Jurkat, Clone E6-1 (cell line): ENCODE measurements at regions not wholly inside any gene's neighbourhood (a gene's known extent, or its start where the extent isn't known, plus 50 kb on each side); places are given as distances from the start of the nearest gene placed in this dataset.
"Not testable (repeated sequence)": the region's sequence is repeated elsewhere in the genome, so short reads cannot be mapped to it uniquely, and the experiment has no call there.

ENCODE experiments used
- DNase-seq: peaks from one replicate; pipeline ENCODE4 v3.0.0-alpha.2; 2011; ENCODE audit warnings: low read depth, low spot score
- H3K4me3 ChIP-seq: 2 replicates; pipeline ENCODE4 v1.5.1; 2011; ENCODE audit warnings: mild to moderate bottlenecking, low read length, control low read depth, moderate library complexity

DNA sequence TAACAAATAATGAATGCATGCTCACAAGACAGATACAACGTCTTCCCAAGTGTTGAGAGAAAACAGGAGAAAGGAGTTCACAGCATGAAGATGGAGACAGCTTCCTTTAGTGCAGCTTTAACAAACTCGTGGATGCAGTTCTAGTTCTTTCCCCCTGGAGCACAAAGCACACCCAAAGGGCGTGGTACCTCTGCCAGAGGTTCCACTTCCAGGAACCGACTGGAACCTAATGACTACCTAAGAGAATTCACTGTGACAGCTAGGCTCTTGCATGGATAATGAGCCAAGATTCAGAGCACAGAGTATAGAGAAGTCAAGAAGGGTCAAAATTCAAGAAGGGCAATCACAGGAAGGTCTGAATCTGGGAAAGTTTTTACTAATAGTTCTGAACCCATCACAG is 673.2 kb downstream of the XPNPEP1 start:
- H3K4me3 ChIP-seq, result no peak overlapping the region
- no peak for DNase-seq

DNA sequence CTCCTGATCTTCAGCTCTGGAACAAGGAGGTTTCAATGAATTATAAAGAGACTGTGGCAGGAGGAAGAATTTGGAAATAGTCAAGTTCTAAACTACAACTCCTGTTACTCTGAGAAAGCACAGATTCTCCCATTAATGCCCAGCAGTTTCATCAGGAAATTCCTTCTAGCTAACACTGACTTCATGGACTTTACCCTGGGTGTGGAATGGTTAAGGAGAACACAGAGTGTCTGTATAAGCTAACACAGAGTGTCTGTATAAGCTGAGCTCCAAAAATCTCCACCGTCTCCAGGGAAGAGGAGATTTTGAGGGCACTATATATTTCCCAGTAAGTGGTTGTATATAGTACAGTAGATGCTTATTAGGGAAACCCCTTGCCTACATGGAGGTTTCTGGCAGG is 675.5 kb downstream of the XPNPEP1 start:
- no peak for DNase-seq
- H3K4me3 ChIP-seq, result no peak overlapping the region

DNA sequence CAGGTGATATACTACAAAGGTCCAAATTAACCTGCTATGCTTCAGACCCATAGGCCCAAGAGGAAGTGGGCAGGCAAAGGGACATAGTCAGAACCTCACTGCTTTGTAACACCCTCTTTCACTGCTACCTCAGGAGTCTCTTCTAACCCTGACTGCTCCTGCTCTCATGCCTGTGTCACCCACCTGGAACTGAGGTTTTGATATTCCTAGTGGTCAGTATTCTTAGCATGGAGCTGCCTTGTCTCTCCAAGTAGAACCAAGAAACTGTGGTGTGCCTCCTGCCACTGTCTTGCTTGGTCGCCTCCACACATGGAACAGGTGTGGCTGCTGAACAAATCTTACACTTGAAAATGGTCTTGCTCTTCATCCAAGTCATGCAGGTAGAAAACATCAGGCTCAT is 677.5 kb downstream of the XPNPEP1 start:
- no peak for DNase-seq
- no peak overlapping the region for H3K4me3 ChIP-seq

DNA sequence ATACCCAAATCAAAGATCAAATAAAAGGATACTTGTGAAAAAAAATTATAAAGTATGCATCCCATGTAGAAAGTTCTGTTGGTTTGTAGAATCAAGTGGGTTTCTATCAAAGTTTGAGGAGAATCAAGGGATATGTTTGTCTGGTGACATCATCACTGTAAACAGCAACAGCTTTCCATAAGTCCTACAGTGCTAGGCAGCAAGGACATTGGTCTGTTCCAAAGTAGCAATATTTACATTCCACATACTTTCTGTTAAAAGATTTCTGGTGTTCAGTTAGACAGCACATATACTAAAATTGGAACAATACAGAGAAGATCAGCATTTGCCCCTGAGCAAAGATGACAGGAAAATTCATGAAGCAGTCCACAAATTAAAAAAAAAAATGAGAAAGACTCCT is 683.9 kb downstream of the XPNPEP1 start:
- DNase-seq, result no peak
- no peak overlapping the region for H3K4me3 ChIP-seq

DNA sequence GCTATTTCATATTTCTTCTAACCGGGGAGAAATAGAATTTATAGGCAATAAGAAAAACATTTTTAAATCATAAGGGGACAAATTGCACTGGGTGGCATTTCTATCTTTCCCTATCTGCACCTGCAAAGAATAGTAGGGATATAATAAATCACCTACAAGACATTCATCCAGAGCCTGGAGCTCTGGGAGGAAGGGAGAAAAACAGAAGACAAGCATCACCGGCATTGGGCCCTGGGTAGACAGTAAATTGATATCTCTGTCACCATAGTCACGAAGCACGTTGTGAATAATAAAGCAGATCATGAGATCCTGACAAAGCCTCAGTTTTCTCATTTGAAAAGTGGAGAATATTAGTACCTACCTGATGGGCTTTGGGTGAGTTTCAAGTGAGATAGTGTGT is 685.6 kb downstream of the XPNPEP1 start:
- no peak for DNase-seq
- no peak overlapping the region for H3K4me3 ChIP-seq

DNA sequence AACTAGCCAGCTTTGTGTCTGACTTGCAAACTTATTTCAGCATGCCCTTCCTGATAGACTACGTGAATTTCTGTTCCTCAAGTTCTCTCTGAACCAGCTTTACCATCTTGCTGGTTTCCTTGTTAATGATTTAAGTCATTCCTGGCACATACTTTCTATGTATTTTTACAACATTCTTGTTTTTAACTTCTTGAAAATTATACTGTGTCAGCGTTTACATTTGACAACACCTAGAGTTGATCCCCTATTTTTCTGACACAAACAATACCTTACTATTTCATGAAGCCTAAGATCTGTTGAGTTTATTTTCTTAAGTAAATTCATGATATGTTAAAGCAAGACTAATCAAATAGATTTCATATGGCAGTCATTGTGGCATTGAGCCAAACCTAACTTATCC is 686.3 kb downstream of the XPNPEP1 start:
- no peak for DNase-seq
- H3K4me3 ChIP-seq, result no peak overlapping the region

DNA sequence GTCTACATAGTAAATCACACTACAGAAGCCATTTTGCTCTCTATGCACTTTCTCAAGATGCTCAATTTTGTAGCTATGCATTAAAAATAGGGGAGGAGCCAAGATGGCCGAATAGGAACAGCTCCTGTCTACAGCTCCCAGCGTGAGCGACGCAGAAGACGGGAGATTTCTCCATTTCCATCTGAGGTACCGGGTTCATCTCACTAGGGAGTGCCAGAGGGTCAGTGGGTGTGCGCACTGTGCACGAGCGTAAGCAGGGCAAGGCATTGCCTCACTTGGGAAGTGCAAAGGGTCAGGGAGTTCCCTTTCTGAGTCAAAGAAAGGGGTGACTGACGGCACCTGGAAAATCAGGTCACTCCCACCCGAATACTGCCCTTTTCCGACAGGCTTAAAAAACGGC is 699.8 kb downstream of the XPNPEP1 start:
- not testable (repeated sequence) for DNase-seq, H3K4me3 ChIP-seq

DNA sequence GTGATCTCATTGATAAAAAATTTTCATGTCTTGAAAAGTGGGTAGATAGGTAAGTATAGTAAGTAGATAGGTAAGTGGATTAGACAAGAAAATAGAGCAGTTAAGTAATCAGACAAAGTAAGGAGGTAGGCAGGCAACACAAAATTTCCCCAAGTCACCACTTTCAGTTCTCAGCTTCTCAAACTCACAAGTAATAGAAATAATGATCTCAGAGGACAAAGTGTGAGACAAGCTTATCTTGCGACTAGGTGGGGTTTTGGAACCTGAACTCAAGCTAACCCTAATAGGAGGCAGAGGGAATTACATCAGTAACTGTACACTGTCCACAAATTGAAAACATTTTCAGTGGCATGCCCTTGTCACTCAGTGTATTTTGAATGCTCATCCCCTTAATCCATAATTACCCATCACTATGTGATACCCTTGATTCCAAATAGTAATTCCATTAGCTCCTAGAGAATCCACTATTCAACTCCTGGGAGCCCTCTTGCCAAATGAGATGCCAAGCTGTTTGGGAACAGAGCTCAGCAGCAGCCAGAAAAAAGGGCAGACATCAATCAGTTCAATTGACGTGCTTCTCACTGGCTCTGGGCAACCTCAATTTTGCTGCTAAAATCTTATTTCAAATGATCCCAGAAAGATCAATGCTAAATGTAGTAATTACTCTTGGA is 703.2 kb downstream of the XPNPEP1 start:
- H3K4me3 ChIP-seq, result no peak overlapping the region
- no peak for DNase-seq

DNA sequence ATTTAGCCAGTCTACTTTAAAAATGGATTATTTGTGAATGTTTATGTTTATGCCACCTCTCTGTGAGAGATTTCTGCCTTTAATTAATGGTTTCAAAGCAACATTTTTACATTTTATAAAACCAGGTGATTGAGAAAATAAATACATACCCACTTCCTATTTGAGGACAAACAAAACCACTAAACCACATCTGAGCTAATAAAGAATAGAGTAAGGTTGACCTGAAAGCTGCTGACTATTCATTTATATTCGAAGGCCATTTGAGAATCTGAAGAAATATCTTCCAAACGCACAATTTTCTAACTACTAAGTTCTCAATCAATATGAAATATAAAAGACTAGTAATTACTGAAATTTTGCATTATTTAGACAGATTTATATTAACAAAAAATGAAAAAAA is 705.1 kb downstream of the XPNPEP1 start:
- no peak overlapping the region for H3K4me3 ChIP-seq
- DNase-seq, result no peak

DNA sequence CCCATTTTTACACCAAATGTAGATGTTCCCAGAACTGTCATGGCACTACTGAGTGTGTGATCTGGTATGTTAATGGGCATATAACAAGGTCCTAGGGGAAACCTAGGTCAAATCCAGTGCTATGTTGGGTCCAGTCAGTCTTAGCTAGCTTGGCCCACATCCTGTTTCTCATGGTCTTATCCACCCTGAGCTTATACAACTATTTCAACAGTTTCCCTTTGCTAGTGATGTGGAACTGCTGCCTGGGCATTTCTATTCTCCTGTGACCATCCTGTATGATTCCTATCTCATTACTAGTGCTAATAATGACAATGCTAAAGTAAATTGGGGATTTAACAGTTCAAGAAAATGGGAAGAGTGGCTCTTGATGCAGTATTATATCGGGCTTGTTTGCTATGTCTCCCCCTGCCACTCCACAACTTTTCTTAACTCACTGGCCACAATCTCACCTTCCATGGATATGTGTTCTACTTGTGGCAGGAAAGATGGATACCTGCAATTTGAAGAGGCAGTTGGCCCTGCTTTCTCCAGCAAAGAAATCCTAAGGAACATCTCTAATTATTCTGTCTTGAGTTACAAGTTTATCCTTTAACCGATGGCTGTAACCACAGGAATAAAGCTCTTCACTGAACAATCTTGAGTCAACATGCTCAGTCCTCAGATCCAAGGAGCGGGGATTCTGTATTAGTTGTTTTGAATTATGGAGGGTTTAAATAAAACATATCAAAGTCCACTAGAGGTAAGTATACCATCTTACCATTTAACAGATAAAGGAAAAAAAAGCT is 707.8 kb downstream of the XPNPEP1 start:
- DNase-seq, result no peak

DNA sequence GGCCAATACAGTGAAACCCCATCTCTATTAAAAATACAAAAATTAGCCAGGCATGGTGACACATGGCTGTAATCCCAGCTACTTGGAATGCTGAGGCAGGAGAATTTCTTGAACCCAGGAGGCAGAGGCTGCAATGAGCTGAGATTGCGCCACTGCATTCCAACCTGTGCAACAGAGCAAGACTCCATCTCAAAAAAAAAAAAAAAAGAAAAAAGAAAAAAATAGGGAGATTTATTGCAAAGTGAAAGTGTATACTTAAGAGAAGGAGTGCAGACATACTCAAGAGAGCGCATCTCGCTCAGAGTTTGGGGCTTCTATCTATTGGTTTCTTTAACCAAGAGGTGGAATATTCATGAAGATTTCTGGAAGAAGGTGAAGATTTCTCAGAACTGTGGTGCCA is 708.4 kb downstream of the XPNPEP1 start:
- not testable (repeated sequence) for H3K4me3 ChIP-seq, DNase-seq

More for the DNA sequence above, 707.8 kb downstream of the XPNPEP1 start:
- no peak overlapping the region for H3K4me3 ChIP-seq

DNA sequence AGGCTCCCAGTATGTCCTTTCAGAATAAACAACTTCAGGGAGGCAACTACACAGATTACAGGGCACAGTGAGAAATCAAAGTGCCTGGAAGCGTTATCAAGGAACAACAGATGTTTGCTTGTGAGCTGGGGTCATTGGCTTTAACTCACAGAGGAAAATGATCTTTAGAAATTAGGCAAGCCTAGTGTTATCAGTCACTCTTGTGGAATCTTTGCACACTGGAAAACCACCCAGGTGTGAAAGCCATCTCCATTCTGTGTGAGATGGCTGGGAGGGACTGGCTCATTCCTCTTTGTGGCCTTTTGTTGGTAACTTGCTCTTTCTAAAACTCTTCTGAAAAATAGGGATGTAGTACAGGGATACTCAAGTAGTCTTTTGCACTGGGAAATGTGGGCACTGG is 716.0 kb downstream of the XPNPEP1 start:
- DNase-seq, result no peak
- no peak overlapping the region for H3K4me3 ChIP-seq

DNA sequence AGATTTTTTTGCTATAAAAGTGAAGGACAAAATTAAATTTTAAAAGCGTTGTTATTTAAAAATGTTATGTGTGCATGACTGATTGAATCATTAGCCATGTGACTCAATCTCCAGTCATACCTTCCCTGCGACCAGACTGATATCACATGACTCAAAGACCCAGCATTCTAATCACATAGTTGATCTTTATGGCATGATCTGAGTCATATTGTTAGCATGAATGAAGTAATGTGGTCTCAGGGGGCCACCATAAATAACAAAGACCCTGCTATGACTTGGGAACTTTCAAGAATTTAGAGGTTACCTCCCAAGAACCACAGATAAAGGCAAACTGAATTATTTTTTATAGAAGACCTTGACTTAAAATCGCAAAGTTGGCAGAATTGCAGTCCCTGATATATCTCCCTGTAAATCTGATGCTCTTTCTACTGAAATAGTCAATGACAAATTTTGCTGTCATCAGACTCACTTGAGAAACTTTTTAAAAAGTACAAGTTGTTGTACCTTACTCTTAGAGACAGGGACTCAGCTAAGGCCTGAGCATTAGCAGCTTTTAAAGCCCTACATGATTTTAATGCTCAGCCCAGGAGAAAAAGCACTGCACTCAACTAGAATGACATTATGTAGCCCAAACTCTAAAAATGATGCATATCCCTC is 717.3 kb downstream of the XPNPEP1 start:
- H3K4me3 ChIP-seq, result no peak overlapping the region
- no peak for DNase-seq

DNA sequence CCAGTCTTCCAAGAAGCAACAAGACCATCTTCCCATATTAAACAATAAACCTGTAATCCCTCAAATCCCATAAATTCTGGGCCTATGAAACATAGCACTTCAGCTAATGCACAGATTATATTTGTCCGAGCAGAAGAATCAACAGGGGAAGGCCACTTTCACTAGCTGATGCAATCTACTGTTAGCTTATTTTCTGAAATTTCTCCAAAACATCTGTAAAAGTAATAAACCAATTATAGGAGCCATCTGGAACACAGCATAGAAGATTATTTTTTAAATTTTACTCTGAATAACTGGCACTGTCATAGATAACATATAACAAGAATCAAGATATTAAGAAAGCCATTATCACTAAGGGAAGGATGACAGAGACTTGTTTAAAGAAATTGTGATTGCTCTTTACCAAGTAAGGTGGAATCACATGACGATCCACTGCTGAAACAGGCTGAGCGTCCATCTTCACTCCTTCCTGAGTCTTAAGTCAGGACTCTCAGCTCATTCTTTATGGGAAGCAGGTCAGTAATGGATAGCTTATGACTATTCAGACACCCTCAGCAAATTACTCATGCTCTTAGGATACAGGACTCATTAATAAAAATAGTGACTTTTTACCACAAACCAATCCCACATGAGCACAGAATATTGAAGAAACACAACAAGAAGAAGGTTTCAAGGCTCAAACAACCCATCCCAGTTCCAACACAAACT is 719.5 kb downstream of the XPNPEP1 start:
- H3K4me3 ChIP-seq, result no peak overlapping the region
- DNase-seq, result no peak

DNA sequence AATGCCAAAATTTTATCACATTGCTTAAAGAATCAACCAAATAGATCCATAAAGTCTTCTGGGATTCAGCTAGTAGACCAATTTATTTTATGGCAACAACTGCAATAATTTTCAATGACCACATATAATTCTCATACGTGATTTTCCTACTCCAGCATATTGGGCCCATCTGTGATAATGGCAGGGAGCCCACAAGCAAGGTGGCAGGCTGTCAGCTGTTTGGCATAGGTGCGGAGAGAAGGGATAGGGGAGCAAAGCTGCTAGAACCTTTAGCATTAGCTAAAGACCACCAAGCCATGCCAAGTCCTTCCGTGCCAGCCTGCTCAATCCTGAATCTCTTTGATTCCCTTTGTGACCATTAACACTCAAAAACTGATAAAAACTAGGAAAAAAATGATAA is 721.2 kb downstream of the XPNPEP1 start:
- no peak overlapping the region for H3K4me3 ChIP-seq
- DNase-seq, result no peak

DNA sequence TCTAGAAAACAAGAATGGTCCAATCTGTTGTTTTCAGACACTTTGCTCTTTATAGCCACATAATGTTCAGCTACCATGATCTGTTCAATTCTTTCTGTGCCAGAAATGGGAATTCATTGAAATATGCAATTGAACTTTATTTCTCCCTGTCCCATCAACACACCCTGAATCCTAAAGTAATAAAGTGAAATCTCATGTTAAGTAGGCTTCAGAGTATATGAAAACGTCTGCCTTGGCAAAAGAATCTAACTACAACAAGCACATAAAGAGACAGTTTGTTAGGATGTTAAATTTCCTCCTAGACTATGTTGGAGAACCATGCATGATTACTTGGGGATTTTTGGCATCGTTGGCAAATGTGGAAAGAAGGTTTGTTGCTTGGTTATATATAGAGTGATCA is 722.7 kb downstream of the XPNPEP1 start:
- no peak overlapping the region for H3K4me3 ChIP-seq
- DNase-seq, result no peak

DNA sequence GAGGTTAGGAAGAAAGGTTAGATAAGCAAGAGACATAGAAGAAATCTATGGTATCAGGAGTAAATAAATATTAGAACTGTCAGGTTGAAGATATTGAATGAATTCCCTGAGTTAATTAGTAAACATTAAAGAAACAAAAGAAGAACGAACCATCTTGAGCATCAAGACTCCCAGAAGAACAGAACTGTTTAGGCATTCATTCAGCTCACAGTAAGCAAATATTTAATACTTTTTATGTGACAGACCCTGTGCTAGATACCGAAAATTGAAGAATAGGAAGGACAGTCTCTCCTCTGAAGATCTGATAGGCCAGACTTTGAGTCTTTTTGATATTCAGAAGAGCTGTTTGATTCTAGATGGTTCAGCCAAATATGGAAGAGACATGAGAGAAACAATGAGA is 731.5 kb downstream of the XPNPEP1 start:
- H3K4me3 ChIP-seq, result no peak overlapping the region
- DNase-seq, result no peak

DNA sequence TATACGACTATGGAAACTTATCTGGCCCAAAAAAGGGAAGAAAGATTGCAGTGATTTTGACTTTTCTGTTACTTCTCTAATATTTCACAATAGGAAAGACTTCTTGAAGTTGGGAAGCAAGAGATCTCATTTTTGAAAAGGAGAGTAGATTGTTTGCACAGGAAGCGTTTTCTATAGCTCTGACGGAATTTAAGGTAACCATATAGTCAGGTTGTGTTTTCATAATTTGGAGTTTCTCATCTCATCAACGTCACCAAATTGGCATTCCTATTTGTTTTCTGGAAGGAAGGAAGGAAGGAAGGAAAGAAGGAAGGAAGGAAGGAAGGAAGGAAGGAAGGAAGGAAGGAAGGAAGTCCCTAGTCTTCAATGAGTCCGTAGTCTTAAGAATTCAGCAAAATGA is 732.0 kb downstream of the XPNPEP1 start:
- no peak overlapping the region for H3K4me3 ChIP-seq
- DNase-seq, result no peak

DNA sequence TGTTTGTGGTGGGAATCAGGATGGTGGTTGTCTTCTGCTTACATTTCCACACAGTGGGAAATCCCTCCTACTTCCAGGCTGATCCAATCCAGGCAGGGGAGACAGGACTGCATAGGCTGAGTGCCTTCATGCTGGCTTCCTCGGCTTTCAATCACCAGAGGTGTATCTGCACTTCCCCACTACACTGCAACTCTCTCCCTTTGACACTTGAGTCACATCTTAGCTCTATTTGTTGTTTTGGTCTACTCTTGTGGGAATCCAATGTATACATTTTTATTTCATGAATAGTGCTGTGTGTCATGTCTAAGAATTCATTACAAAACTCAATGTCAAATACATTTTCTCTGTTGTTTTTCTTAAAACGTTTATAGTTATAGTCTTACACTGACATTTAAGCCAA is 735.6 kb downstream of the XPNPEP1 start:
- H3K4me3 ChIP-seq, result no peak overlapping the region
- DNase-seq, result no peak

DNA sequence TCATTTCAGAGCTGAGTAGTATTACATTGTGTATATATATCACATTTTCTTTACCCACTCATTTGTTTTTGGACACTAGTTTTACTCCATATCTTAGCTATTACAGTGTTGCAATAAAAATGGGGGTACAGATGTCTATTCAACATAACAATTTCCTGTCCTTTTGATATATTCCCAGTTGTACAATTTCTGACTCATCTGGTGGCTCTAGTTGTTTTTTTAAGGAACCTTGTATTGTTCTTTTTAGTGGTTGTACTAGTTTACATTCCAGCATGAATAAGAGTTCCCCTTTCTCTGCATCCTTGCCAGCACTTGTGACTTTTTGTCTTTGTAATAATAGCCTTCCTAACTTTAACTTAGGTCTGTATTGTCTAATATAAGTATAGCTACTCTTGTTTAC is 739.9 kb downstream of the XPNPEP1 start:
- DNase-seq, result no peak
- no peak overlapping the region for H3K4me3 ChIP-seq
